ENCODE measurements at regions not wholly inside any gene's neighbourhood (a gene's known extent, or its start where the extent isn't known, plus 50 kb on each side); places are given as distances from the start of the nearest gene placed in this dataset.
"Not testable (repeated sequence)": the region's sequence is repeated elsewhere in the genome, so short reads cannot be mapped to it uniquely, and the experiment has no call there.

DNA sequence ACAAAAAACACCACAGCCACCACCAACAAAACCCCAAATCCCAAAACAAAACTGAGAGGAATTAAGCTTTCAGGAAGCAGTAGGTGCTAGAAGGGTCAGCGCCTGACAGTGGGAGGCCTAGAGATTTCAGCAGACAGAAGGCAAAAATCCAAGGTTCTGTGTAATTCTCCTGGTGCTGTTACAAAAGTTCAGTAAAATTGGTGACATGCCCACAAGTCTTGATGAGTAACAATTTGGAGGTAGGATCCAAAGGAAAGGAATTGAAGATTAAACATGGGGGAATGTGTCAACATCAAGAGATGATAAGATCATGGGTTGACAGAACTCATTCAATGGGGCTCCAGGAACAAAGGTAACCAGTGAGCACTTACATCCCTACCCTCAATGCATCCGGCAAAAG lies 653.8 kb upstream of the CPEB2 start:
- no peak for DNase-seq (ENCODE audit: low read depth in 2 of 2)

DNA sequence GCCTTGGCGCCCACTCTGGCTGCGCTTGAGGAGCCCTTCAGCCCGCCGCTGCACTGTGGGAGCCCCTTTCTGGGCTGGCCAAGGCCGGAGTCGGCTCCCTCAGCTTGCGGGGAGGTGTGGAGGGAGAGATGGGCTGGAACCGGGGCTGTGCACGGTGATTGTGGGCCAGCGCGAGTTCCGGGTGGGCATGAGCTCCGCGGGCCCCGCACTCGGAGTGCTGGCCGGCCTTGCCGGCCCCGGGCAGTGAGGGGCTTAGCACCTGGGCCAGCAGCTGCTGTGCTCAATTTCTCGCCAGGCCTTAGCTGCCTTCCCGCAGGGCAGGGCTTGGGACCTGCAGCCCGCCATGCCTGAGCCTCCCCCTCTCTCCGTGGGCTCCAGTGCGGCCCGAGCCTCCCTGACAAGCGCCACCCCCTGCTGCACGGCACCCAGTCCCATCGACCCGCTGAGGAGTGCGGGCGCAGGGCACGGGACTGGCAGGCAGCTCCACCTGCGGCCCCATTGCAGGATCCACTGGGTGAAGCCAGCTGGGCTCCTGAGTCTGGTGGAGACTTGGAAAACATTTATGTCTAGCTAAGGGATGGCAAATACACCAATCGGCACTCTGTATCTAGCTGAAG lies 643.6 kb upstream of the CPEB2 start:
- not testable (repeated sequence) for DNase-seq (ENCODE audit: low read depth in 2 of 2)

DNA sequence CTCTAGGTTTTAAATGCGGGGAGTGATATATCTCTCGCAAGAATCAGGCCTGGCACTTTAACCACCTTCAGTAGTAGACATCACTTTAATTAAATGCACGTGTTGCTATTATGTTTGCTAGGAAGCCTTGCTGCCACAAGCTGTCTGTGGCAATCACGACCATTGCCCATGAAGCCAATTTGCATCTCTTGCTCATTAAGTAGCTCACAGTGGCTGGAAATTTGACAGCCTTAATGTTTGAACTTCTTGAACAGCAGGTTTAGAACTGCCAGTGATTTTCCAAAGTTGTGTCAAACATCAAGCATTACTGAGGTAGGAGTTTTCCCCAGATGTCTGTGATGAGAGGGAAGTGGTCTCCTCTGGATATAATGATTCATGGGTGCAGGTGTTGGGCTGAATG lies 642.3 kb upstream of the CPEB2 start:
- DNase-seq (ENCODE audit: low read depth in 2 of 2): no peak

DNA sequence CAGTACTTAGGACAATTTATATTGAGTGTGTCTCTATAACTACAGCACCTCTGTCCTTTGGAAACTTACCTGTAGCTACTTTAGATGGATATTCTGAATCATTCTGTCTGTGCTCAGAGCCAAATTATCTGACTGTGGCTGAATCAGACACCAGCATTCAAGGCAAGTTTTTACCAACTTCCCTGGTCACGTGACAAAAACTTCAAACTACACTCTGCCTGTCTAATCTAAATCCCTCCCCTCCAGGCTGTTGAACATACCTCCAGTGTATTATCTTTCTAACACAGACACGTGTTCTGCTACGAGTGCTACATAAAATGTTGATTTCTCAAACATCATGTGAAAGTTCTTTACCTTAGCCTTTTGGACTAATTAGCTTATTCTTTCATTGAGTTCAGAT lies 641.2 kb upstream of the CPEB2 start:
- DNase-seq (ENCODE audit: low read depth in 2 of 2): no peak

DNA sequence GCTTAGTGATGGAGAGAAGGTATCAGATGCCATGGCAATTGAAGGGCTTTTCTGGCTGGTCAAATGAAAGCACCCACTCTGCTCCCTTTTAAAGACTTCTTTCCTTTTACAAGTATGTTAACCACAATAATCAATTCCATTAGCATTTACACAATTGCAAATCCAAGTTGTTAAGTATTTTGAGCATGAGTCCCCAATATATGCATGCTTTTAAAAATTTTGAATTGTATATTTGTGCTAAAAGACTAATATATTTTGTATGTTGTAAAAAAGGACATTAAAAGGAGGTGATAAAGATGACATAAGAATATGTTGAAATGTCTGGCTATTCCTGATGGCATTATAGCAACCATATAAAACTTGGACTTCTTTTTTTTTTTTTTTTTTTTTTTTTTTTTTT lies 639.9 kb upstream of the CPEB2 start:
- no peak for DNase-seq (ENCODE audit: low read depth in 2 of 2)

DNA sequence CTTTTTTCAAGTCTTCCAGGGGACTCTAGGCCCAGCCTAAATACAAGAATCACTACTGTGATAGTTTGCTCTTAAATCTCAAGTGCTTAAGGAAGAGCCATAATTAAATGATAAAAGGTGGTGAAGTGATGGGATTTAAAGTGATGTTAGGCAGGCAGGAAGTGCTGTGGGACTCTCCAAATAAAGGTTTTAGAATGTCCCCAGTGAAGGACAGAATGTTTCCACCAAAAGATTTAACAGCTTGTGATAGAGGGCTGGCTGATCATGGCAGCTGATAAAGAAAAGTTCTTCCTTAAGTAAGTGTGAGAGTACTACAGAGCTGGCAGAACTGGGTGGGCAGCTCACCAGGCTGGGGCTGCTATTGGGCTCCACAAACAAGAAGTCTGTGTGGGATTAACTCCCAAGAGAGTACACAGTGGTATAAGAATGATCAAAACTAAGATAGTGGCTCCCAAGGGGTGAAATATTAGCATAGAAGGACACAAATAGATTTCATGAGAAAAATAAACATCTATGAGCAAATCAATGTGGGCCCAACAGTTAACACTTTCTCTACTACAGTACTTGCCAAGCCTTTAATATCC lies 637.2 kb upstream of the CPEB2 start:
- no peak for DNase-seq (ENCODE audit: low read depth in 2 of 2)

DNA sequence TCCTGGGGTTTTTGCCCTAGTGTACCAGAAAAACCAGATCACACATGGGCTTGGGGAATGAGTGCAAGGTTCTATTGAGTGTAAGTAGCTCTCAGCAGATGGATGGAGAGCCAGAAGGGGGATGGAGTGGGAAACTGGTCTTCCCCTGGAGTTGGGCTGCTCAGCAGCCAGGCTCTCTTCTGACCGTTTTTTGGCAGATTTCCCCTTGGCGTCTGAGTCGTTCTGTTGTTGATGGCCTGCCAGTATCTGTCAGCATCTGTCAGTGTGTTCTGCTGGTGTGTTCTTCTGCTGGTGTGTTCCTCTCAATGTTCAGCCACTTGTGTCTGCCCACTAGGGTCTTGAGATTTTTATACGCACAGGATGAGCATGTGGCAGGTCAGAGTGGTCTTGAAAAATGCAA lies 633.9 kb upstream of the CPEB2 start:
- no peak for DNase-seq (ENCODE audit: low read depth in 2 of 2)

DNA sequence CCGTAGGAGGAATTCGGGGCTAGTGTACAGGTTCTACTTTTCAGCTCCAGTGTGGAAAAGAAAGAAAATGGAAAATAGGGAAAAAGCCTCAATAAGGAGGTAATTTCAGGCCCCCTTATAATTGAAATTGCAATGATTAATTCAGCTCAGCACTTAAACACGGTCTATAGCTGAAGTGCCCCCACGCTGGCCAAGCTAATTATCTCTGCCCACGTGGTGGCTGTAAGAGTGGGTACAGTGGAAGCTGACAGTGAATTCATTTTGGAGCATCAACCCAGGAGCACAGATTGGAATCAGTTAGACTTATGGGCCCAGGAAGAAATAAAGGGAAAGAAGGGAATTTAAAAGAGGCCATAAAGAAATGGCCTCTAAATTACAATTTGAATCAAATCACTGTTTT lies 631.1 kb upstream of the CPEB2 start:
- no peak for DNase-seq (ENCODE audit: low read depth in 2 of 2)

DNA sequence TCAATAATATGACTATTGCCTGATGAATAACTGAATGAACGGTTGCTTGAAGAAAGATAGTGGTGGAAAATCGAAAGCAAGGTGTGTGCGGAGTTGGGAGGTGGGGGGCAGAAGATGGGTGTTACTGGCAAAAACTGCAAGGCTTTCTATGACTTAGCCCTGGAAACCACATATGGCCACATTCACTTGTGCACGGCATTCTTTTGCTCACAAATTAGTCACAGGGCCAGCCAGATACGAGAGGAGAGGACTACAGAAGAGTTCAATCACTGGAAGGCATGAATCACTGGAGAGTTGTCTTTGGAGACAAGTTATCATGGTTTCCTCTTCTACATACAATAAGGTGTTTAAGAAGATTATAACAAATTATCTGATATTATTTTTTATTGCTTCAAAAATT lies 626.5 kb upstream of the CPEB2 start:
- no peak for DNase-seq (ENCODE audit: low read depth in 2 of 2)

DNA sequence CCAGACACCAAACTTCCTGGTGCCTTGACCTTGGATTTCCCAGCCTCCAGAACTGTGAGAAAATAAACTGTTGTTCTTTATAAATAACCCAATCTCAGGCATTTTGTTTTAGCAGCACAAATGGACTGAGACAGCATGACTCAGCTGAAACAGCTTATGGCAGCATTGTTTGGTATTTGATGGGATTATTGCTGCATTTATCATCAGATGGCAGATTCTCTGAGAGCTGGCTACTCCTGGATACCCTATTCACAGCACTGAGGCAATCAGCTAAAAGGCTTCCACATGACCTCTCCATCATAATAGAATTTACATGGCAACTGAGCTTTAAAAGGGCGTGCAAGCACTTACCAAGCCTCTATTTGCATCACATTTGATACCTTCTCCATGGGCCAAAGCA lies 623.1 kb upstream of the CPEB2 start:
- DNase-seq (ENCODE audit: low read depth in 2 of 2): peak in 1 of 2 donors; percentile 11

DNA sequence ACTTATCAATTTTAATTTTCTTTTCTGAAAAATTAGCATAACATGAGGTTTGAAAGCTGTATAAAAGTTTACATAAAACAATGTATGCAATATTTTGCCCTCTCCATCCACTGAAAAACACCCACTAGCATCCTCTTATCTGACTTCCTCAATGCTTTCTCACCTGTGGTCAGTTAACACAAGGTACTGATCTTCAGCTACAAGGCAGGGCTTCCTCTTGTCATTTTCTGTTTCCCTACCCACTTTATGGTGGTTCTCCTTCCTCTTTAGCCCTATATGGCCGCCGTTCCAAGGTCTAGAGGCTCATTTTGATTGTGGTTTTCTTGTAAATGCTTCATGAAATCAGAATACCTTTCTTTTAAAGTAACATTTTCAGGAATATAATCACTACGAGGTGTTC lies 618.6 kb upstream of the CPEB2 start:
- no peak for DNase-seq (ENCODE audit: low read depth in 2 of 2)

DNA sequence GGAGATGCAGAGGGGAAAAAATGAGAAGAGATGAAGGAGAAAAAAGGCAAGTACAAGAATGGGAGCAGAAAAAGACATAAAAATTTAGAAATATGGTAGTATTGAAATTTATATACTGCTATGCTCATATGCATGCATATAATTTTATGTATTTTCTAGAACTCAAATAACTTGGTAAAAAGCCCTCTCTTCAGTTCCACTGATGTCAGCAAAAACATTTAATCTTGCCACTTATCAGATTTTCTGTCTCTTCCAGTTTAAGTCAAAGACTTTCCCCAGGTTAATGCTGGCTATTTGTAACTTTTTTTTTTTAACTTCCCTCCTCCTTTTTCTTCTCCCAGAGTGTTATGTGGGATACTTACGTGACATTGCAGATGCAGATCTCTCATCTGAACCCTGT lies 617.5 kb upstream of the CPEB2 start:
- no peak for DNase-seq (ENCODE audit: low read depth in 2 of 2)

DNA sequence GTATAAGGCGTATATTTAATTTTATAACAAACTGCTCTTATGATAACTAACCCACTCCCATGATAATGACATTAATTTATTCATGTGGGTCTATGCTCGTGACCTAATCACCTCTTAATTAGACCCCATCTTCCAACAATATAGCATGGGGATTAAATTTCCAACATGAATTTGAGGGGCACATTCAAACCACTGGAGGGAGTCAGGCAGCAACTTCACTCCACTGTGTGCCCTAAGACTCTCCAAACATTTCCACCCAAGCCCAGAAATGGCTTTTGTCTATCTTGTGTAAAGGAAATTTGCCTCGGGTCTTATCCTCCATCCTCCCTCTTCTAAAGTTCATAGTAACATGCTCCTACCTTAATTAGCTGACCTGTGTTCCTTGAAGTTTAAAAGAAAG lies 616.1 kb upstream of the CPEB2 start:
- no peak for DNase-seq (ENCODE audit: low read depth in 2 of 2)

DNA sequence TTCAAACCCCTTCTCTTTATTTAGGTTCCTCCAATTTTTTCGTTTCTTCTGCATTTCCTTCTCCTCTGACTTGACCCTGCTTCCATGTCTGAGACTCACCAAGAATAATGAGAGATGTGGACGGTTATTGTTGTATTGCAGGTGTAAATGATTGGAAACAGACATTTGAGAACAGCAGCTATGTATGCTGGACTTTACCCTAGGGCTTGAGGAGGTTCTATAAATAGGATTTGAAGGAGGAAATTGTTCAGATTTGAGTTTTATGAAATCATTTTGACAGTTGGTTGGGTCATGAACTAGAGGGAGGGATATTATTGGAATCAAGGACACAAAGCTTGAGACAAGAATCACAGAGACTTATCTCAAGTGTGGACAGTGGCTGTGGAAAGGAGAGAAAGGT lies 614.6 kb upstream of the CPEB2 start:
- DNase-seq (ENCODE audit: low read depth in 2 of 2): no peak

DNA sequence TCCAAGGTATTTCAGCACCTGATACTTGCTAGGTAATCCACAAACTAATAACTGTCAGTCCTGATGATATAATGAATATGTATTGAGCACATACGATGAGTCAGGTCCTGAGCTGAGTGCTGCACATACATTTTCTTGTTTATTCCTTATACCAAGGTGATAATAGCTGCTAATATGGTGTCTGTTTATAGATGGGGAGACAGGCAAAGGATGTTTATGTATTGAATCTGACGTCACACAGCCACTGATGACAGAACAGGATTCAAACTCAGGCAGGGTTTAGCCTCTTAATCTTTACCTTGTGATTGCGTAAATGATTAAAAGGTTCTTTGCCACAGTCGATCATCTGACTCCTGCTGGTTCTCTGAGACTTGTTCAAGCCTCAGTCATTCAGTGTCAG lies 609.9 kb upstream of the CPEB2 start:
- no peak for DNase-seq (ENCODE audit: low read depth in 2 of 2)

DNA sequence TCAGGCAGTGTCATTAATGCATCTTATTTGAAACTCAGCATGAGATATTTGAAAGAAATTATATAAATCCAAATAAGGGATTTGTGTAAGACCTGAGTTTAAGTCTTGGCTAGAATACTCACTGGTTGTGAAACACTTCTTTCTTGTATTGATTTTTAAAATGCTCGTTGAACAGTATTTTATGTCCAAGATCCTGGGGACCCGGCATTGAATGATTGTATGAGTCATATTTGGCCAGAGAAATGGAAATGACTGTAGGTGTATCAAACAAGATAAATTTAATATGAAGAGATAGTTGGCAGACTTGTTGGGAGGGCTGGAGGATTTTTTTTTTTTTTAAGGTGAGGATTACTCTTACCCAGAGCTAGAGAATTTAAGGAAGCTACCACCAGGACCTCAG lies 606.1 kb upstream of the CPEB2 start:
- DNase-seq (ENCODE audit: low read depth in 2 of 2): no peak

DNA sequence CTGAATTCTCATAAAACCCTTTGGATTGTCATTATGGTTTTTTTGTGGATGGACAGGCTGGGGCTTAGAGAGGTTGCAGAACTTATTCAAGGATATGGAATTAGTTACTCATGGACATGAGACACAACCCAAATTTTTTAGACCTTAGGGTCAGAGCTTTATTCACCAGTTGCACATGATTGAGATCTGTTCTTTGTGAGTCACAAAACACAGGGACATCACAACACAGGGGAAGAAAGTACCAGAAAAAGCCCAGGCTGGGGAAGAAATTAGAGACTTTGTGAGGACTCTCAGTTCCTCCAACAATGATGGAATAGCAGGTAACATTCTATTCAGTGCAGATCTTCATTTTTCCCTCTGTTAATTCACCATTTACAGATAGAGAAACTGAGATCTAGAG lies 602.4 kb upstream of the CPEB2 start:
- no peak for DNase-seq (ENCODE audit: low read depth in 2 of 2)

DNA sequence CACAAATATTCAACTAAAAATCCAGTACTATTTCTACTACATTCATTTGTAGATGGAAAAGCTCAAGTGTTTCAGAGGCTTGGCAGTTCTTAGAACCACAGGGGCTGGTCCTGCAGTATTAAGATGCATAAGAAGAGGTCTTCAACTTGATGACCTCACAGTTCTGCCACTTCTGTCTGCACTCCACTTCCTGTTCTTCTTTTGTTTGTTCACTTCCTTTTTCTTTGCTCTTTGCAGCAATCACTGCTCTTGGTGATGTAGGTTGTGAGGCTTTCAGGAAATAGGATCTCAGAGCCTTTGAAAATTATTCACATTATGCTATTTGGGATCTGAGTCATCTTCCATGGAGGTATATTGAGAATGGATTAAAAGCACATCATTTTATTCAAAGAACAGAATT lies 602.0 kb upstream of the CPEB2 start:
- no peak for DNase-seq (ENCODE audit: low read depth in 2 of 2)

DNA sequence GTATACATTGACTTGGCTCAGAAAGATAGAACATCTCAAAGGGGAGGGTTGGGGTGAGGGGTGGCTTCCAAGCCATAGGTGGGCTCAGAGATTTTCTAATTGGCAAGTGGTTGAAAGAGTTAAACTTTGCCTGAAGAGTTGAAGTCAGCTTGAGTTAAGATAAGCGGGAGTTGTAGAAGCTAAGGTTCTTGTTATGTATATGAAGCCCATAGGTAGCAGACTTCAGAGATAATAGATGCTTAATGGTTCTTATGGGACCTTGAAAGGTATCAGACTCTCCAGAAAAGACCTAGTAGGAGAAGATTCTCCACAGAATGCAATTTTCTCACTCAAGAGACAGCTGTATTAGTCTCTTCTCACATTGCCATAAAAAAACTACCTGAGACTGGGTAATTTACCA lies 599.1 kb upstream of the CPEB2 start:
- DNase-seq (ENCODE audit: low read depth in 2 of 2): no peak

DNA sequence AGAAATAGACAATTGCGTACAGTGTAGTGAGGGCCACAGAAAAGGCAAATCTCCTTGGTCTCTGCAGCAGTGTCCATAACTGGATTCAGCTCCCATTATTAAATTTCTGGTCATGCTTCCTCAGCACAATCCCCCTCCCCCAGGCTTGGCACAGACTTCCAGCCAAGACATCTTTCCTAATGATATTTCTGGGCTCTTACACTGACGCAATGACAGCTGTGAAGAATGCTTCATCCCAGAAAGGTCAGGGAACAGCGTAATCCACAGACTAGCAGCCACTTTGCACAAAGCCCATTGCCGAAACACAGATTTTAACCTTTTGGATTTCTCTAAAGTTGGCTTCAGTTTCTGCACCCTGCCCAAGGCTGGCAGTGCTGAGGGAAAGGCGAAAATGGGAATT lies 597.6 kb upstream of the CPEB2 start:
- no peak for DNase-seq (ENCODE audit: low read depth in 2 of 2)

DNA sequence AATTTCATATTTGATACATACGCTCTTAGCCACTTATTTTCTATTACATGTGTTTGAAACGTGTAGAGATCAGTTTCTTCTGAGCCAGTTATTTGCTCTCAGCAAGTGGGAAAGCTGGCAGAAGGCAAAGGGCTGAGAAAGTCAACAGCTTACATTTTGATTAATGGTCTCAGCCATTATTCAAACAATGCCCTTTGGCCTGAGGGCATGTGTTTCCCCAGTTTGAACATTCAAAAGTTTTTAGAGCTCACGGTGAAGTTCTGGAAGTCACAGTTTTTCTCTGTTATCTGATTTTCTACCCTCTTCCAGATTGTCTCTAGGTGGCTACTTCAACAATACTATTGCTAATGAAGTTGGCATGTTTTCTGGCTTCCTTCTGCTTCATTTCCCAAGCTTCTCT lies 591.8 kb upstream of the CPEB2 start:
- DNase-seq (ENCODE audit: low read depth in 2 of 2): no peak

DNA sequence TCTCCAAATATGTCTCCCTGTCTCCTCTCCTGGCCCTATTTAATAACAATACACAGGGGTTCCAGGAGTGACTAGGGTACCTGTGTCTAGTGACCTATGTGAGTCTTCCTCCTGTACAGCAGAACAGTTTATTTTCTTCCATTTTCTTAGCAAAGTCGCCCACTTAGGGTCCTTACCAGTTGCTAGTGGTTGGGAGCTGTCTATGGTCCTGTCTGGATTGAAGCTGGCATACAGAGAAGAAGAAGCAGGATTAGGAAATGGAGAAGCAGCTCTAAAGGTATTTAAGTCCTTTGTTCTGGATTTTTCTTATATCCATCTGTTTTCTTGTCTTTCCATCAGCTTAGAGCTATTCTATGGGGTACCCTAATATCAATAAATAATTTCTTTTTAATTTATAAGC lies 587.1 kb upstream of the CPEB2 start:
- peak in 1 of 2 donors; percentile 41 for DNase-seq (ENCODE audit: low read depth in 2 of 2)

DNA sequence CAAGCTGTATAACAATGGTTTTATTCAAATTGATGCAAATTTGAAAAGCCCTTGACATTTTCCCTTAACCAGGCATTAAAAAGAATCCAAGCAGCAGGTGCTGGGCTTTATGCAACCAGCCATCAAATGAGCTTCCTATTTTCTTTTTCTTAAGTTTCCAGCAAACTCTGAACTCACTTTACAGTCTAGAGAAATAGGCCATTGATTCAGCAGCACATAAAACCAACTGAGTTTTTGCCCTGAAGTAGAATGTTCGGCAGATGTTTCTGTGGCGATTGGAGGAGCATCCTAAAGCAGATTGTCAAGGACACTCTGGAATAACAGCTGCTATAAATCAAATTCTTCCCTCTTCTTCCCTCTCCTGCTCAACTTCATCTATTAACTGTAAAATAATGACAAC lies 582.8 kb upstream of the CPEB2 start:
- no peak for DNase-seq (ENCODE audit: low read depth in 2 of 2)

DNA sequence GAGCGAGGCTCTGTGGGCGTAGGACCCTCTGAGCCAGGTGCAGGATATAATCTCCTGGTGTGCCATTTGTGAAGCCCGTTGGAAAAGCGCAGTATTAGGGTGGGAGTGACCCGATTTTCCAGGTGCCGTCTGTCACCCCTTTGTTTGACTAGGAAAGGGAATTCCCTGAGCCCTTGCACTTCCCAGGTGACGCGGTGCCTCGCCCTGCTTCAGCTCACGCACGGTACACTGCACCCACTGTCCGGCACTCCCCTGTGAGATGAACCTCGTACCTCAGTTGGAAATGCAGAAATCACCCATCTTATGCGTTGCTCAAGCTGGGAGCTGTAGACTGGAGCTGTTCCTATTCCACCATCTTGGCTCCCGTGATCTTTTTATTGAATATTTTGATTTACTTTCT lies 576.0 kb upstream of the CPEB2 start:
- not testable (repeated sequence) for DNase-seq (ENCODE audit: low read depth in 2 of 2)

Measured in lung microvascular endothelial cell (primary cell).